HCT116 (cell line): ENCODE measurements at regions not wholly inside any gene's neighbourhood (a gene's known extent, or its start where the extent isn't known, plus 50 kb on each side); places are given as distances from the start of the nearest gene placed in this dataset.

ENCODE experiments used
- ATAC-seq: fragments of 200-7000 bp; cut with Tn5 transposase; 2 replicates; pipeline ENCODE4 v1.9.1; 2020; ENCODE audit warnings: mild to moderate bottlenecking, moderate library complexity
- BruUV-seq: library from RNA; stranded (reverse); fragments of 400-500 nt; replicated peaks from 2 replicates; lab custom pipeline; 2021; lab: Mats Ljungman, UMichigan
- CTCF ChIA-PET: fragments of 300-600 bp; sonication (Branson Sonifier 250); formaldehyde crosslinking; loops from one replicate; lab custom pipeline; 2021; ENCODE audit warnings: antibody characterized with exemption; lab: Charles Lee
- POLR2A ChIA-PET: fragments of 300-600, 350-600 bp; sonication (Branson Sonifier 250); formaldehyde crosslinking; loops from one replicate; lab custom pipeline; 2021; ENCODE audit warnings: antibody characterized with exemption; lab: Charles Lee
- RAD21 ChIA-PET, 2 experiments: fragments of 300-600 bp; sonication (Branson Sonifier 250); formaldehyde crosslinking; loops; one replicate each; lab custom pipeline; 2023; ENCODE audit warnings: low total read pairs in 2 of 2; ENCODE audit not compliant: uncharacterized antibody in 2 of 2, unreplicated experiment in 2 of 2, low non-redundant PET in 1 of 2; lab: Charles Lee
- DNase-seq: peaks from one replicate; pipeline ENCODE4 v3.0.0-alpha.2; 2010; ENCODE audit warnings: low read depth, low spot score
- H2AFZ ChIP-seq: fragments of 200-600 bp; shearing (Covaris generic), sonication (generic); 2 replicates; pipeline ENCODE4 v1.6.1; 2017; ENCODE audit warnings: low read depth, mixed run types, mixed read lengths, antibody characterized with exemption, low read length; ENCODE audit not compliant: poor library complexity, severe bottlenecking
- H3K27ac ChIP-seq: 2 replicates; pipeline ENCODE4 v1.5.1; 2012; ENCODE audit warnings: low read depth, low read length
- H3K27me3 ChIP-seq: fragments of 200-600 bp; sonication (generic); 2 replicates; pipeline ENCODE4 v1.6.1; 2016; ENCODE audit warnings: mixed run types, low read length, mixed read lengths; ENCODE audit not compliant: insufficient read depth
- H3K36me3 ChIP-seq, 2 experiments: fragments of 200-500 bp in 1 of 2; fragments of 200-600 bp in 1 of 2; sonication (Bioruptor generic) in 1 of 2; sonication (generic) in 1 of 2; 2 replicates each; pipeline versions ENCODE4 v1.5.1 to v1.6.1; 2014 to 2016; ENCODE audit warnings: low read length in 2 of 2, inconsistent platforms in 1 of 2, mixed read lengths in 1 of 2, mixed run types in 1 of 2; ENCODE audit not compliant: insufficient read depth in 2 of 2, control insufficient read depth in 1 of 2
- H3K4me1 ChIP-seq, 2 experiments: fragments of 200-600 bp in 1 of 2; sonication (generic) in 1 of 2; 2 replicates each; pipeline versions ENCODE4 v1.5.1 to v1.6.1; 2012 to 2017; ENCODE audit warnings: low read length in 2 of 2, inconsistent platforms in 1 of 2, mild to moderate bottlenecking in 1 of 2, mixed read lengths in 1 of 2, mixed run types in 1 of 2, moderate library complexity in 1 of 2; ENCODE audit not compliant: insufficient read depth in 2 of 2, control insufficient read depth in 1 of 2
- H3K4me2 ChIP-seq: fragments of 200-600 bp; sonication (generic); 2 replicates; pipeline ENCODE4 v1.6.1; 2017; ENCODE audit warnings: mixed run types, low read length, mixed read lengths
- H3K4me3 ChIP-seq, 2 experiments: fragments of 200-600 bp in 1 of 2; sonication (generic) in 1 of 2; replicated peaks in 1 of 2; 2 replicates each; pipeline ENCODE4 v1.5.1; 2011 to 2016; ENCODE audit warnings: low read length in 2 of 2, control low read depth in 1 of 2, low read depth in 1 of 2, mild to moderate bottlenecking in 1 of 2, mixed read lengths in 1 of 2, mixed run types in 1 of 2
- H3K79me2 ChIP-seq: fragments of 200-600 bp; sonication (generic); 2 replicates; pipeline ENCODE4 v1.6.1; 2017; ENCODE audit warnings: mild to moderate bottlenecking, mixed run types, low read length, moderate library complexity, mixed read lengths; ENCODE audit not compliant: insufficient read depth
- H3K9ac ChIP-seq: fragments of 200-600 bp; sonication (generic); 2 replicates; pipeline ENCODE4 v1.6.1; 2016; ENCODE audit warnings: low read length, mixed read lengths
- H3K9me2 ChIP-seq: fragments of 200-600 bp; sonication (generic), shearing (Covaris generic); 2 replicates; pipeline ENCODE4 v1.6.1; 2017; ENCODE audit warnings: mixed run types, mild to moderate bottlenecking, moderate library complexity; ENCODE audit not compliant: insufficient read depth
- H3K9me3 ChIP-seq, 2 experiments: fragments of 200-500 bp in 1 of 2; fragments of 200-600 bp in 1 of 2; sonication (Bioruptor generic) in 1 of 2; sonication (generic) in 1 of 2; 2 replicates each; pipeline ENCODE4 v1.6.1; 2014 to 2017; ENCODE audit warnings: low read length in 2 of 2, mixed read lengths in 2 of 2, inconsistent platforms in 1 of 2, low read depth in 1 of 2, mild to moderate bottlenecking in 1 of 2, mixed run types in 1 of 2, moderate library complexity in 1 of 2; ENCODE audit not compliant: control insufficient read depth in 1 of 2, insufficient read depth in 1 of 2
- H4K20me1 ChIP-seq: fragments of 200-600 bp; sonication (generic), shearing (Covaris generic); 2 replicates; pipeline ENCODE4 v1.6.1; 2017; ENCODE audit warnings: mixed run types, mild to moderate bottlenecking, moderate library complexity; ENCODE audit not compliant: insufficient read depth
- ATF3 ChIP-seq: IDR thresholded peaks from 2 replicates; pipeline ENCODE4 v1.6.1; 2012
- CBX3 ChIP-seq: IDR thresholded peaks from 2 replicates; pipeline ENCODE4 v1.6.1; 2012; ENCODE audit warnings: low read depth
- CEBPB ChIP-seq: IDR thresholded peaks from 2 replicates; pipeline ENCODE4 v1.6.1; 2012; ENCODE audit warnings: low read depth
- CTCF ChIP-seq, 3 experiments: fragments of 200-600 bp in 1 of 3; sonication (generic) in 1 of 3; IDR thresholded peaks in 2 of 3; conservative IDR thresholded peaks in 1 of 3; 2 replicates each; pipeline ENCODE4 v1.5.1; 2012 to 2017; ENCODE audit warnings: low read depth in 2 of 3, low read length in 2 of 3, antibody characterized with exemption in 1 of 3, borderline replicate concordance in 1 of 3, control low read depth in 1 of 3, mild to moderate bottlenecking in 1 of 3, mixed read lengths in 1 of 3, mixed run types in 1 of 3, moderate library complexity in 1 of 3; ENCODE audit not compliant: insufficient read depth in 1 of 3
- ELF1 ChIP-seq: IDR thresholded peaks from 2 replicates; pipeline ENCODE4 v1.6.1; 2012; ENCODE audit warnings: low read depth, borderline replicate concordance
- EZH2 ChIP-seq: fragments of 200-600 bp; sonication (generic); IDR thresholded peaks from 2 replicates; pipeline ENCODE4 v1.6.1; 2017; ENCODE audit warnings: antibody characterized with exemption, mixed run types
- EZH2phosphoT487 ChIP-seq: fragments of 200-600 bp; IDR thresholded peaks from 2 replicates; pipeline ENCODE4 v1.6.1; 2018; ENCODE audit warnings: antibody characterized with exemption, borderline replicate concordance
- POLR2A ChIP-seq: IDR thresholded peaks from 2 replicates; pipeline ENCODE4 v1.7.0; 2011; ENCODE audit warnings: borderline replicate concordance; ENCODE audit not compliant: insufficient read depth, insufficient read length; ENCODE audit errors: extremely low read depth
- POLR2AphosphoS5 ChIP-seq: IDR thresholded peaks from 2 replicates; pipeline ENCODE4 v1.6.1; 2011; ENCODE audit warnings: mild to moderate bottlenecking, low read depth, low read length, moderate library complexity
- SP1 ChIP-seq: IDR thresholded peaks from 2 replicates; pipeline ENCODE4 v1.6.1; 2012; ENCODE audit warnings: low read depth
- SRF ChIP-seq: IDR thresholded peaks from 2 replicates; pipeline ENCODE4 v1.6.1; 2012; ENCODE audit warnings: low read depth
- TCF7L2 ChIP-seq: IDR thresholded peaks from 2 replicates; pipeline ENCODE4 v1.7.0; 2011; ENCODE audit warnings: borderline replicate concordance, inconsistent platforms; ENCODE audit not compliant: insufficient read depth, insufficient read length; ENCODE audit errors: extremely low read depth
- YY1 ChIP-seq: IDR thresholded peaks from 2 replicates; pipeline ENCODE4 v1.6.1; 2011; ENCODE audit warnings: low read length, low read depth, moderate library complexity, mild to moderate bottlenecking; ENCODE audit not compliant: insufficient replicate concordance; ENCODE audit errors: extremely low read depth
- ZFX ChIP-seq: fragments of 450-650 bp; IDR thresholded peaks from 2 replicates; pipeline ENCODE4 v1.6.1; 2017
- ZNF274 ChIP-seq: fragments of 200-500 bp; sonication (Bioruptor generic); IDR thresholded peaks from 2 replicates; pipeline ENCODE4 v1.6.1; 2014; ENCODE audit warnings: mild to moderate bottlenecking, low read depth, low read length, inconsistent platforms
- intact Hi-C: fragments of 100-400 bp; cut with micrococcal nuclease; formaldehyde crosslinking; loops from 2 replicates; pipeline ENCODE4 v1.10.0; 2022
- TF ChIP-seq, protein P1 (sequence below): IDR thresholded peaks from 2 replicates; pipeline ENCODE4 v1.6.1; 2011; ENCODE audit warnings: mild to moderate bottlenecking, low read length, moderate library complexity; ENCODE audit not compliant: insufficient replicate concordance; ENCODE audit errors: extremely low read depth

GRCh38 chr2:190782264-190782663, 98.4 kb upstream of the GLS start:
- Histone ChIP-seq H3K4me1 (no peaks in the 10 kb centered on the region), H3K4me2 (no peak overlapping the region), H3K27me3 (no peaks in the 10 kb centered on the region), H3K9ac (no peak overlapping the region), H3K27ac (no peak overlapping the region), H3K36me3 (no peaks in the 10 kb centered on the region), H3K9me2 (no peaks in the 10 kb centered on the region), H2AFZ (peak overlapping the region; percentile 97), H4K20me1 (no peaks in the 10 kb centered on the region), H3K79me2 (no peaks in the 10 kb centered on the region), H3K4me3 (no peak overlapping the region), H3K9me3 (no peaks in the 10 kb centered on the region; a peak in 1 of 4 replicates)
- BruUV-seq = no TSS peak
- ChIA-PET CTCF (interaction anchor here (1.1 kb wide), 1 partner anchor 373 kb away, joined by 4 read pairs; no protein-coding TSS in a partner anchor), RAD21 (no interaction called here), POLR2A (no interaction called here)
- no peak for DNase-seq
- intact Hi-C loops = loop anchor here (10.0 kb wide), 2 partner anchors 103 to 743 kb away; partner anchors contain the start of gene GLS
- TF ChIP-seq POLR2A (no peak), SP1 (no peak), ZFX (no peak), ATF3 (no peak), SRF (no peak), EZH2phosphoT487 (no peak), CTCF (IDR thresholded peaks at IDR 0.05 in 2 of 3, conservative IDR thresholded peaks at IDR 0.05 in 1 of 3; ENCODE audit: borderline replicate concordance in 1 of 3, insufficient read depth in 1 of 3, low read depth in 2 of 3, low read length in 2 of 3) (no peak), ZNF274 (no peak), CEBPB (no peak), EZH2 (no peak), TCF7L2 (no peak), ELF1 (no peak), YY1 (no peak), POLR2AphosphoS5 (no peak), CBX3 (no peak)
- TF ChIP-seq, protein P1, sequence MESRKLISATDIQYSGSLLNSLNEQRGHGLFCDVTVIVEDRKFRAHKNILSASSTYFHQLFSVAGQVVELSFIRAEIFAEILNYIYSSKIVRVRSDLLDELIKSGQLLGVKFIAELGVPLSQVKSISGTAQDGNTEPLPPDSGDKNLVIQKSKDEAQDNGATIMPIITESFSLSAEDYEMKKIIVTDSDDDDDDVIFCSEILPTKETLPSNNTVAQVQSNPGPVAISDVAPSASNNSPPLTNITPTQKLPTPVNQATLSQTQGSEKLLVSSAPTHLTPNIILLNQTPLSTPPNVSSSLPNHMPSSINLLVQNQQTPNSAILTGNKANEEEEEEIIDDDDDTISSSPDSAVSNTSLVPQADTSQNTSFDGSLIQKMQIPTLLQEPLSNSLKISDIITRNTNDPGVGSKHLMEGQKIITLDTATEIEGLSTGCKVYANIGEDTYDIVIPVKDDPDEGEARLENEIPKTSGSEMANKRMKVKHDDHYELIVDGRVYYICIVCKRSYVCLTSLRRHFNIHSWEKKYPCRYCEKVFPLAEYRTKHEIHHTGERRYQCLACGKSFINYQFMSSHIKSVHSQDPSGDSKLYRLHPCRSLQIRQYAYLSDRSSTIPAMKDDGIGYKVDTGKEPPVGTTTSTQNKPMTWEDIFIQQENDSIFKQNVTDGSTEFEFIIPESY = no peak
- ATAC-seq = no peak
